ENCODE measurements at regions not wholly inside any gene's neighbourhood (a gene's known extent, or its start where the extent isn't known, plus 50 kb on each side); places are given as distances from the start of the nearest gene placed in this dataset.

DNA sequence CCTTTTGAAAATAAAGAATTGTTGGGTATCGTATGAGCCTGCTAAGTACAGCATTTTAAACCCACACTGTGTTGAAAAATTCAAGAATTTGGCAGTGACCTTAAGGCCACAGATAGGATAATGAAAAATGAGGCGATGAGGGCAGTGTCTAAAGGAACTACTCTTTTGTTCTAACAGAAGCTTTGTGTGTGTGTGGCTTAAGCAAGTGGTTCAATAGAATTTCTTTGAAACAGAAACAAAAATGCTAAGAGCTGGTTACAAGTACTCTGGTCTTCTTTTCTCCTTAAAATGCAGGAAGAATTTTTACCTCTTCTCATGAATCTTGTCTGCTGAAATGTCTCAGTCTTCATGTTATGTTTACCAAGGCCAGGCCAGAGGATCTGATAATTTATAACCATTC is 279.5 kb downstream of the ZNF536 start:
- no peak for TF ChIP-seq CSRNP3 (CRISPR knock-in tag; IDR thresholded peaks at IDR 0.05)
- no peak for TF ChIP-seq RARB (CRISPR knock-in tag; IDR thresholded peaks at IDR 0.05)
- no peak for TF ChIP-seq ZNF8 (CRISPR knock-in tag; IDR thresholded peaks at IDR 0.05)
- TF ChIP-seq GLIS3 (CRISPR knock-in tag; IDR thresholded peaks at IDR 0.05) = no peak
- TF ChIP-seq ISL1 (CRISPR knock-in tag; IDR thresholded peaks at IDR 0.05) = no peak
- no peak for TF ChIP-seq POU6F1 (CRISPR knock-in tag; IDR thresholded peaks at IDR 0.05; ENCODE audit: borderline replicate concordance, low read depth)
- TF ChIP-seq ZFP30 (CRISPR knock-in tag; IDR thresholded peaks at IDR 0.05) = no peak
- no peak for TF ChIP-seq BACH2 (CRISPR knock-in tag; IDR thresholded peaks at IDR 0.05; ENCODE audit: borderline replicate concordance)
- no peak for TF ChIP-seq PATZ1 (CRISPR knock-in tag; IDR thresholded peaks at IDR 0.05; ENCODE audit: borderline replicate concordance)
- no peak for TF ChIP-seq ZNF70 (CRISPR knock-in tag; IDR thresholded peaks at IDR 0.05)
- TF ChIP-seq CSDC2 (CRISPR knock-in tag; IDR thresholded peaks at IDR 0.05) = no peak
- TF ChIP-seq PPARA (CRISPR knock-in tag; IDR thresholded peaks at IDR 0.05; ENCODE audit: borderline replicate concordance) = no peak
- TF ChIP-seq ZFP3 (CRISPR knock-in tag; IDR thresholded peaks at IDR 0.05) = no peak
- no peak for TF ChIP-seq TOX (CRISPR knock-in tag; IDR thresholded peaks at IDR 0.05; ENCODE audit: borderline replicate concordance)

All from SK-N-SH treated with all-trans-retinoic acid at 6 μM for 48 hours (cell line).